Neural cell (in vitro differentiated cells): ENCODE measurements at regions not wholly inside any gene's neighbourhood (a gene's known extent, or its start where the extent isn't known, plus 50 kb on each side); places are given as distances from the start of the nearest gene placed in this dataset.

Experiments used
- H2AFZ ChIP-seq: fragments of 200-600, 300-800 bp; sonication (generic), shearing (Covaris generic); 2 replicates; pipeline ENCODE4 v1.6.0; 2014; ENCODE audit warnings: low read depth, mild to moderate bottlenecking, antibody characterized with exemption, low read length, moderate library complexity
- H3F3A ChIP-seq: fragments of 200-600 bp; shearing (Covaris generic); 2 replicates; pipeline ENCODE4 v1.6.1; 2016; ENCODE audit warnings: mild to moderate bottlenecking, moderate library complexity, mixed read lengths, antibody characterized with exemption, low read length; ENCODE audit not compliant: insufficient read depth, poor library complexity, severe bottlenecking
- H3K27ac ChIP-seq: fragments of 200-600, 300-800 bp; sonication (generic), shearing (Covaris generic); 2 replicates; pipeline ENCODE4 v1.5.1; 2014; ENCODE audit warnings: mild to moderate bottlenecking, low read length, moderate library complexity
- H3K27me3 ChIP-seq: fragments of 300-800, 200-600 bp; sonication (generic), shearing (Covaris generic); 2 replicates; pipeline ENCODE4 v1.6.0; 2014; ENCODE audit warnings: mild to moderate bottlenecking, low read depth, low read length, moderate library complexity; ENCODE audit not compliant: insufficient read depth
- H3K36me3 ChIP-seq: fragments of 300-800, 200-600 bp; sonication (generic), shearing (Covaris generic); 2 replicates; pipeline ENCODE4 v1.5.1; 2014; ENCODE audit warnings: mild to moderate bottlenecking, antibody characterized with exemption, low read length, moderate library complexity; ENCODE audit not compliant: insufficient read depth
- H3K4me2 ChIP-seq: fragments of 300-800, 200-600 bp; sonication (generic), shearing (Covaris generic); 2 replicates; pipeline ENCODE4 v1.6.0; 2014; ENCODE audit warnings: mild to moderate bottlenecking, low read length
- H3K4me3 ChIP-seq: fragments of 300-800, 200-600 bp; sonication (generic), shearing (Covaris generic); 2 replicates; pipeline ENCODE4 v1.5.1; 2014; ENCODE audit warnings: mild to moderate bottlenecking, low read length, moderate library complexity
- H3K79me2 ChIP-seq: fragments of 200-600 bp; shearing (Covaris generic); replicated peaks from 2 replicates; pipeline ENCODE4 v1.6.0; 2014; ENCODE audit warnings: mild to moderate bottlenecking, low read length, moderate library complexity; ENCODE audit not compliant: insufficient read depth
- H3K9ac ChIP-seq: fragments of 300-800, 200-600 bp; sonication (generic), shearing (Covaris generic); 2 replicates; pipeline ENCODE4 v1.6.1; 2016; ENCODE audit warnings: mild to moderate bottlenecking, low read length, mixed read lengths
- H3K9me2 ChIP-seq: fragments of 200-600 bp; shearing (Covaris generic); 2 replicates; pipeline ENCODE4 v1.6.1; 2016; ENCODE audit warnings: mild to moderate bottlenecking, low read length, mixed read lengths; ENCODE audit not compliant: insufficient read depth
- H3K9me3 ChIP-seq: fragments of 200-600, 300-800 bp; sonication (generic), shearing (Covaris generic); 2 replicates; pipeline ENCODE4 v1.6.1; 2016; ENCODE audit warnings: mild to moderate bottlenecking, mixed run types, low read length, moderate library complexity, mixed read lengths
- H4K20me1 ChIP-seq: fragments of 200-600 bp; shearing (Covaris generic); 2 replicates; pipeline ENCODE4 v1.6.1; 2016; ENCODE audit warnings: mild to moderate bottlenecking, mixed run types; ENCODE audit not compliant: insufficient read depth
- CTCF ChIP-seq: fragments of 450-650 bp; IDR thresholded peaks from 2 replicates; pipeline ENCODE4 v1.5.1; 2014; ENCODE audit warnings: antibody characterized with exemption, mild to moderate bottlenecking, moderate library complexity; ENCODE audit not compliant: poor library complexity, severe bottlenecking
- EP300 ChIP-seq: fragments of 450-650 bp; conservative IDR thresholded peaks from 2 replicates; pipeline ENCODE4 v1.6.1; 2014; ENCODE audit warnings: antibody characterized with exemption, mild to moderate bottlenecking, moderate library complexity; ENCODE audit not compliant: poor library complexity, severe bottlenecking
- EZH2 ChIP-seq: fragments of 200-600, 300-800 bp; shearing (Covaris generic), sonication (generic); IDR thresholded peaks from 2 replicates; pipeline ENCODE4 v1.6.1; 2014; ENCODE audit warnings: antibody characterized with exemption, low read length, borderline replicate concordance, mild to moderate bottlenecking; ENCODE audit not compliant: insufficient read depth, poor library complexity, severe bottlenecking
- MXI1 ChIP-seq: fragments of 450-650 bp; conservative IDR thresholded peaks from 2 replicates; pipeline ENCODE4 v1.6.1; 2014; ENCODE audit warnings: antibody characterized with exemption, mild to moderate bottlenecking; ENCODE audit not compliant: poor library complexity, severe bottlenecking
- POLR2AphosphoS5 ChIP-seq: IDR thresholded peaks from 2 replicates; pipeline ENCODE4 v1.6.1; 2012
- RAD21 ChIP-seq: fragments of 450-650 bp; conservative IDR thresholded peaks from 2 replicates; pipeline ENCODE4 v1.6.1; 2014; ENCODE audit warnings: antibody characterized with exemption, mild to moderate bottlenecking, moderate library complexity
- REST ChIP-seq: IDR thresholded peaks from 2 replicates; pipeline ENCODE4 v1.6.1; 2012; ENCODE audit warnings: borderline replicate concordance
- SMC3 ChIP-seq: fragments of 450-650 bp; conservative IDR thresholded peaks from 2 replicates; pipeline ENCODE4 v1.6.1; 2014; ENCODE audit warnings: antibody characterized with exemption, mild to moderate bottlenecking, moderate library complexity; ENCODE audit not compliant: poor library complexity
- TAF1 ChIP-seq: IDR thresholded peaks from 2 replicates; pipeline ENCODE4 v1.6.1; 2012; ENCODE audit warnings: low read depth

- Histone ChIP-seq H3K9me3 (no peaks in the 10 kb centered on the region), H3K27ac (no peak overlapping the region), H3K79me2 (no peaks in the 10 kb centered on the region), H3K27me3 (no peaks in the 10 kb centered on the region), H2AFZ (no peak overlapping the region), H3K36me3 (no peaks in the 10 kb centered on the region), H3F3A (no peaks in the 10 kb centered on the region), H3K9me2 (no peaks in the 10 kb centered on the region), H3K9ac (no peak overlapping the region), H4K20me1 (no peaks in the 10 kb centered on the region), H3K4me3 (no peak overlapping the region), H3K4me2 (no peak overlapping the region)
- no peak for TF ChIP-seq EP300
- TF ChIP-seq REST = no peak
- no peak for TF ChIP-seq SMC3
- no peak for TF ChIP-seq RAD21
- TF ChIP-seq POLR2AphosphoS5 = no peak
- TF ChIP-seq CTCF = no peak
- TF ChIP-seq MXI1 = no peak
- TF ChIP-seq EZH2 = no peak
- TF ChIP-seq TAF1 = no peak
Measured at GRCh38 chr4:188336891-188337290, 197.7 kb downstream of the TRIML1 start.

GRCh38 chr4:188341428-188341827, 202.2 kb downstream of the TRIML1 start:
- H3K36me3 ChIP-seq = no peaks in the 10 kb centered on the region
- H3K27ac ChIP-seq = no peak overlapping the region
- H3K4me3 ChIP-seq = no peak overlapping the region
- H2AFZ ChIP-seq = no peak overlapping the region
- H3K9me2 ChIP-seq = no peaks in the 10 kb centered on the region
- H3K9me3 ChIP-seq = no peaks in the 10 kb centered on the region
- H3K9ac ChIP-seq = no peak overlapping the region
- H3F3A ChIP-seq = no peaks in the 10 kb centered on the region
- TF ChIP-seq RAD21 (no peak), TAF1 (no peak), SMC3 (no peak), EP300 (no peak), MXI1 (no peak), CTCF (no peak), EZH2 (no peak), REST (no peak), POLR2AphosphoS5 (no peak)
- H4K20me1 ChIP-seq = no peaks in the 10 kb centered on the region
- no peaks in the 10 kb centered on the region for H3K79me2 ChIP-seq
- H3K27me3 ChIP-seq = no peaks in the 10 kb centered on the region
- H3K4me2 ChIP-seq = no peak overlapping the region
